ENCODE measurements at regions not wholly inside any gene's neighbourhood (a gene's known extent, or its start where the extent isn't known, plus 50 kb on each side); places are given as distances from the start of the nearest gene placed in this dataset.

DNA sequence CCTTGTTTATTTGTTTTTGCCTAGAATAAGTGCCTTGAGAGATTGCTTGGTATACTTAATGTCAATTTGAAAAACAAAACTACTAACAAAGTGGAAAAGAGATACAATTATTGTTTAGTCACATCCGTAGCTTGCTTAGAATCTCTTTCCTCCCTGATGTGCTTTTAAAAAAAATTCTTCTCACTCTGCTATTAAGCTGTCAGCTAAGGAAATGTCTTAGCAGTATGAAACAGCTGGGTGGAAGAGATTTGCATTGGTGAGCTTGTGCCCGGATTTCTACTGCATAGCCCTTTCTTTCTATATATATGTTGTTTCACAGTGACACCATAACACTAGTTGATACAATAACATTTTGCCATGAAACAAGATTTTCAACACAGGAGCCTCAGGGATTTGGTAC, 229.4 kb upstream of the RGS6 start:
- no peaks in the 10 kb centered on the region for H3K27me3 ChIP-seq (ENCODE audit: insufficient read depth, low read depth)
- H3K4me3 ChIP-seq = no peak overlapping the region
- H2AFZ ChIP-seq = no peak overlapping the region
- no peaks in the 10 kb centered on the region for H3K79me2 ChIP-seq (ENCODE audit: low read depth)
- no peak overlapping the region for H3K4me2 ChIP-seq
- H3K4me1 ChIP-seq (replicated peaks; ENCODE audit: insufficient read depth) = peaks cover 8% of the 10 kb centered on the region
- no peak for DNase-seq
- intact Hi-C loops (cut with micrococcal nuclease; ENCODE audit: unreplicated experiment) = no loop called here
- H3F3A ChIP-seq (ENCODE audit: insufficient read depth, low read depth) = 0 out of 2 replicates have a peak, but pooled peaks cover 3% of the 10 kb centered on the region
- H3K27ac ChIP-seq = no peak overlapping the region
- H3K9me3 ChIP-seq (ENCODE audit: insufficient read depth, low read depth) = no peaks in the 10 kb centered on the region
- BruUV-seq (replicated peaks) = no TSS peak
- CTCF ChIA-PET = no interaction called here
- peaks cover 47% of the 10 kb centered on the region for H3K36me3 ChIP-seq (ENCODE audit: low read depth)
- no peaks in the 10 kb centered on the region for H4K20me1 ChIP-seq (ENCODE audit: insufficient read depth)
- POLR2A ChIA-PET (ENCODE audit: unreplicated experiment) = interaction anchor here (0.6 kb wide), 1 partner anchor 382 kb away, joined by 12 read pairs; no protein-coding TSS in a partner anchor
- TF ChIP-seq EZH2 (IDR thresholded peaks at IDR 0.05; ENCODE audit: low read depth) = no peak
- H3K9me2 ChIP-seq (ENCODE audit: insufficient read depth) = no peaks in the 10 kb centered on the region

GRCh38 chr14:71703477-71703876, 228.8 kb upstream of the RGS6 start:
- Histone ChIP-seq H3K4me1 (replicated peaks; ENCODE audit: insufficient read depth) (peaks cover 8% of the 10 kb centered on the region), H4K20me1 (ENCODE audit: insufficient read depth) (no peaks in the 10 kb centered on the region), H3K79me2 (ENCODE audit: low read depth) (no peaks in the 10 kb centered on the region), H3K4me2 (no peak overlapping the region), H3K9me2 (ENCODE audit: insufficient read depth) (no peaks in the 10 kb centered on the region), H2AFZ (no peak overlapping the region), H3K9me3 (ENCODE audit: insufficient read depth, low read depth) (no peaks in the 10 kb centered on the region), H3F3A (ENCODE audit: insufficient read depth, low read depth) (0 out of 2 replicates have a peak, but pooled peaks cover 3% of the 10 kb centered on the region), H3K27ac (no peak overlapping the region), H3K36me3 (ENCODE audit: low read depth) (peaks cover 47% of the 10 kb centered on the region), H3K27me3 (ENCODE audit: insufficient read depth, low read depth) (no peaks in the 10 kb centered on the region), H3K4me3 (no peak overlapping the region)
- DNase-seq = no peak
- POLR2A ChIA-PET (ENCODE audit: unreplicated experiment) = interaction anchor here (0.6 kb wide), 1 partner anchor 383 kb away, joined by 12 read pairs; no protein-coding TSS in a partner anchor
- intact Hi-C loops (cut with micrococcal nuclease; ENCODE audit: unreplicated experiment) = no loop called here
- CTCF ChIA-PET = no interaction called here
- BruUV-seq (replicated peaks) = no TSS peak
- TF ChIP-seq, protein P1, sequence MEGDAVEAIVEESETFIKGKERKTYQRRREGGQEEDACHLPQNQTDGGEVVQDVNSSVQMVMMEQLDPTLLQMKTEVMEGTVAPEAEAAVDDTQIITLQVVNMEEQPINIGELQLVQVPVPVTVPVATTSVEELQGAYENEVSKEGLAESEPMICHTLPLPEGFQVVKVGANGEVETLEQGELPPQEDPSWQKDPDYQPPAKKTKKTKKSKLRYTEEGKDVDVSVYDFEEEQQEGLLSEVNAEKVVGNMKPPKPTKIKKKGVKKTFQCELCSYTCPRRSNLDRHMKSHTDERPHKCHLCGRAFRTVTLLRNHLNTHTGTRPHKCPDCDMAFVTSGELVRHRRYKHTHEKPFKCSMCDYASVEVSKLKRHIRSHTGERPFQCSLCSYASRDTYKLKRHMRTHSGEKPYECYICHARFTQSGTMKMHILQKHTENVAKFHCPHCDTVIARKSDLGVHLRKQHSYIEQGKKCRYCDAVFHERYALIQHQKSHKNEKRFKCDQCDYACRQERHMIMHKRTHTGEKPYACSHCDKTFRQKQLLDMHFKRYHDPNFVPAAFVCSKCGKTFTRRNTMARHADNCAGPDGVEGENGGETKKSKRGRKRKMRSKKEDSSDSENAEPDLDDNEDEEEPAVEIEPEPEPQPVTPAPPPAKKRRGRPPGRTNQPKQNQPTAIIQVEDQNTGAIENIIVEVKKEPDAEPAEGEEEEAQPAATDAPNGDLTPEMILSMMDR (conservative IDR thresholded peaks at IDR 0.05) = no peak
- TF ChIP-seq EZH2 (IDR thresholded peaks at IDR 0.05; ENCODE audit: low read depth) = no peak

- BruUV-seq (replicated peaks) = no TSS peak
- Histone ChIP-seq H3K4me3 (no peak overlapping the region), H3K9me2 (ENCODE audit: insufficient read depth) (no peaks in the 10 kb centered on the region), H3K4me1 (replicated peaks; ENCODE audit: insufficient read depth) (peaks cover 8% of the 10 kb centered on the region), H3K36me3 (ENCODE audit: low read depth) (peaks cover 45% of the 10 kb centered on the region), H3K27me3 (ENCODE audit: insufficient read depth, low read depth) (no peaks in the 10 kb centered on the region), H3K4me2 (no peak overlapping the region), H3K27ac (no peak overlapping the region), H3K9me3 (ENCODE audit: insufficient read depth, low read depth) (no peaks in the 10 kb centered on the region), H3K79me2 (ENCODE audit: low read depth) (no peaks in the 10 kb centered on the region), H2AFZ (no peak overlapping the region), H3F3A (ENCODE audit: insufficient read depth, low read depth) (0 out of 2 replicates have a peak, but pooled peaks cover 3% of the 10 kb centered on the region), H4K20me1 (ENCODE audit: insufficient read depth) (no peaks in the 10 kb centered on the region)
- TF ChIP-seq, protein P1 (conservative IDR thresholded peaks at IDR 0.05) = no peak
- TF ChIP-seq EZH2 (IDR thresholded peaks at IDR 0.05; ENCODE audit: low read depth) = no peak
- ChIA-PET CTCF (no interaction called here), POLR2A (ENCODE audit: unreplicated experiment) (no interaction called here)
- no peak for DNase-seq
- intact Hi-C loops (cut with micrococcal nuclease; ENCODE audit: unreplicated experiment) = no loop called here
Measured at GRCh38 chr14:71704210-71704609, 228.0 kb upstream of the RGS6 start.

GRCh38 chr14:71705460-71705859, 226.8 kb upstream of the RGS6 start:
- peaks cover 8% of the 10 kb centered on the region for H3K4me1 ChIP-seq (replicated peaks; ENCODE audit: insufficient read depth)
- TF ChIP-seq EZH2 (IDR thresholded peaks at IDR 0.05; ENCODE audit: low read depth) = no peak
- TF ChIP-seq, protein P1 (conservative IDR thresholded peaks at IDR 0.05) = no peak
- intact Hi-C loops (cut with micrococcal nuclease; ENCODE audit: unreplicated experiment) = no loop called here
- H3K27me3 ChIP-seq (ENCODE audit: insufficient read depth, low read depth) = no peaks in the 10 kb centered on the region
- H2AFZ ChIP-seq = no peak overlapping the region
- no TSS peak for BruUV-seq (replicated peaks)
- H3F3A ChIP-seq (ENCODE audit: insufficient read depth, low read depth) = 0 out of 2 replicates have a peak, but pooled peaks cover 3% of the 10 kb centered on the region
- H3K9me3 ChIP-seq (ENCODE audit: insufficient read depth, low read depth) = no peaks in the 10 kb centered on the region
- H3K9me2 ChIP-seq (ENCODE audit: insufficient read depth) = no peaks in the 10 kb centered on the region
- H3K36me3 ChIP-seq (ENCODE audit: low read depth) = peaks cover 50% of the 10 kb centered on the region
- CTCF ChIA-PET = no interaction called here
- no peak for DNase-seq
- H3K4me2 ChIP-seq = no peak overlapping the region
- no peak overlapping the region for H3K27ac ChIP-seq
- no peaks in the 10 kb centered on the region for H4K20me1 ChIP-seq (ENCODE audit: insufficient read depth)
- H3K79me2 ChIP-seq (ENCODE audit: low read depth) = no peaks in the 10 kb centered on the region
- H3K4me3 ChIP-seq = no peak overlapping the region
- POLR2A ChIA-PET (ENCODE audit: unreplicated experiment) = no interaction called here

Measured in PC-9 (cell line).